Pancreas (tissue), 10 donors: ENCODE measurements at regions not wholly inside any gene's neighbourhood (a gene's known extent, or its start where the extent isn't known, plus 50 kb on each side); places are given as distances from the start of the nearest gene placed in this dataset.

Experiments
- ATAC-seq, 4 donors: fragments of 200-7000 bp; cut with Tn5 transposase; one replicate each; pipeline versions ENCODE4 v1.8.0 to v1.9.1; 2020; ENCODE audit warnings: mild to moderate bottlenecking in 4 of 4, moderate library complexity in 4 of 4
- DNase-seq, 6 donors: peaks; one replicate each; pipeline ENCODE4 v3.0.0-alpha.2; 2020
- FAIRE-seq: peaks from 2 replicates; lab custom pipeline; 2012; peaks lifted over from hg19 to GRCh38; lab: Jason Lieb, UNC
- H3K27ac ChIP-seq, 4 donors: fragments of 200-600 bp; sonication (generic); 1 replicate in 3 of 4; 2 replicates in 1 of 4; pipeline versions ENCODE4 v1.5.0 to v1.8.0; 2020
- H3K27me3 ChIP-seq, 4 donors: fragments of 200-600 bp; one replicate each; pipeline ENCODE4 v1.8.0; 2021
- H3K36me3 ChIP-seq, 3 donors: fragments of 200-600 bp; sonication (generic) in 1 of 3; one replicate each; pipeline versions ENCODE4 v1.5.0 to v1.8.0; 2020 to 2021
- H3K4me1 ChIP-seq, 3 donors: fragments of 200-600 bp; one replicate each; pipeline ENCODE4 v1.8.0; 2021
- H3K4me3 ChIP-seq, 4 donors: fragments of 200-600 bp; sonication (generic) in 2 of 4; one replicate each; pipeline versions ENCODE4 v1.5.0 to v1.8.0; 2020 to 2021
- H3K9me3 ChIP-seq, 4 donors: fragments of 200-600 bp; one replicate each; pipeline ENCODE4 v1.8.0; 2021
- CTCF ChIP-seq, 4 donors: fragments of 200-600 bp; sonication (generic) in 3 of 4; IDR thresholded peaks; one replicate each; pipeline versions ENCODE4 v1.5.0 to v1.8.0; 2021; ENCODE audit warnings: antibody characterized with exemption in 4 of 4
- WGBS, 2 donors: extraction: QIAGEN DNeasy Blood & Tissue Kit; methylation state at CpG; one replicate each; pipeline ENCODE4 v1.1.7; 2013; 5-methylcytosine and 5-hydroxymethylcytosine counted together
- intact Hi-C, 3 donors: fragments of 100-400 bp; cut with DNase I; formaldehyde crosslinking; loops; one replicate each; pipeline versions ENCODE4 v1.11.1 to v1.14.2; 2022
- donor health status: healthy with polysubstance abuse.
- donor health status: DM: no; HTN: no; CAD: no; lungs with moderate emphysema.
- donor health status: DM: no; HTN: no; CAD: no.
- donor health status: control.
- donor health status: control.
- donor health status: Bipolar disorder and iron deficiency.
- donor health status: DM: yes; HTN: yes; CAD: no.
- donor health status: DM: no; HTN: no; CAD: no.
- donor health status: DM: no; HTN: no; CAD: no.
- donor health status: DM: yes; HTN: yes; CAD: no.

- Histone ChIP-seq H3K4me1 (no peaks in the 10 kb centered on the region), H3K4me3 (no peak overlapping the region), H3K36me3 (no peaks in the 10 kb centered on the region), H3K27me3 (no peaks in the 10 kb centered on the region), H3K27ac (no peak overlapping the region), H3K9me3 (no peaks in the 10 kb centered on the region)
- TF ChIP-seq CTCF (IDR thresholded peaks at IDR 0.05), result no peak
- DNase-seq, result no peak
- no peak for FAIRE-seq
- intact Hi-C loops, result no loop called here
- ATAC-seq, result no peak
- WGBS, 2 donors, result 70 to 82% methylated on average over 3 of the region's 3 CpGs
Measured at GRCh38 chr11:110779108-110779507, 66.9 kb upstream of the ARHGAP20 start.

GRCh38 chr11:110778343-110778742, 66.1 kb upstream of the ARHGAP20 start:
- TF ChIP-seq CTCF (IDR thresholded peaks at IDR 0.05), result no peak
- no peaks in the 10 kb centered on the region for H3K27me3 ChIP-seq
- H3K9me3 ChIP-seq, result no peaks in the 10 kb centered on the region
- no peaks in the 10 kb centered on the region for H3K36me3 ChIP-seq
- 11 to 21% methylated on average over 1 of the region's 1 CpG for WGBS, 2 donors
- H3K27ac ChIP-seq, result no peak overlapping the region
- H3K4me1 ChIP-seq, result no peaks in the 10 kb centered on the region
- no peak overlapping the region for H3K4me3 ChIP-seq
- no peak for DNase-seq
- intact Hi-C loops, result no loop called here
- ATAC-seq, result peak in 2 of 4 donors; percentile 44 to 52
- no peak for FAIRE-seq

- Histone ChIP-seq H3K27me3 (no peaks in the 10 kb centered on the region), H3K4me1 (no peaks in the 10 kb centered on the region), H3K4me3 (no peak overlapping the region), H3K9me3 (no peaks in the 10 kb centered on the region), H3K36me3 (no peaks in the 10 kb centered on the region), H3K27ac (no peak overlapping the region)
- TF ChIP-seq CTCF (IDR thresholded peaks at IDR 0.05), result no peak
- intact Hi-C loops, result no loop called here
- DNase-seq, result no peak
- 44 to 56% methylated on average over 2 of the region's 2 CpGs for WGBS, 2 donors
- no peak for FAIRE-seq
- ATAC-seq, result peak in 2 of 4 donors; percentile 64 to 77
Measured at GRCh38 chr11:110777775-110778174, 65.5 kb upstream of the ARHGAP20 start.

- 73 to 80% methylated on average over 2 of the region's 2 CpGs for WGBS, 2 donors
- Histone ChIP-seq H3K4me3 (no peak overlapping the region), H3K27me3 (no peaks in the 10 kb centered on the region), H3K9me3 (no peaks in the 10 kb centered on the region), H3K27ac (no peak overlapping the region), H3K4me1 (no peaks in the 10 kb centered on the region), H3K36me3 (no peaks in the 10 kb centered on the region)
- no peak for ATAC-seq
- no peak for FAIRE-seq
- DNase-seq, result no peak
- no peak for TF ChIP-seq CTCF (IDR thresholded peaks at IDR 0.05)
- intact Hi-C loops, result no loop called here
Measured at GRCh38 chr11:110776081-110776480, 63.8 kb upstream of the ARHGAP20 start.

GRCh38 chr11:110774138-110775014, 62.1 kb upstream of the ARHGAP20 start:
- no peaks in the 10 kb centered on the region for H3K4me1 ChIP-seq
- no peak for ATAC-seq
- no peak for DNase-seq

More at GRCh38 chr11:110774138-110775014, 62.1 kb upstream of the ARHGAP20 start:
- FAIRE-seq, result no peak
- H3K4me3 ChIP-seq, result no peak overlapping the region
- H3K27me3 ChIP-seq, result no peaks in the 10 kb centered on the region
- intact Hi-C loops, result no loop called here
- no peaks in the 10 kb centered on the region for H3K9me3 ChIP-seq
- TF ChIP-seq CTCF (IDR thresholded peaks at IDR 0.05), result no peak
- 70 to 84% methylated on average over 3 of the region's 3 CpGs for WGBS, 2 donors
- no peak overlapping the region for H3K27ac ChIP-seq
- no peaks in the 10 kb centered on the region for H3K36me3 ChIP-seq
